Stimulated activated CD4-positive, alpha-beta T cell treated with anti-CD3 and anti-CD28 coated beads, Interleukin-1b, Interleukin-23, amount 100 ng/mL, for 24 hours (primary cell): ENCODE measurements at regions not wholly inside any gene's neighbourhood (a gene's known extent, or its start where the extent isn't known, plus 50 kb on each side); places are given as distances from the start of the nearest gene placed in this dataset.
"Not testable (repeated sequence)": the region's sequence is repeated elsewhere in the genome, so short reads cannot be mapped to it uniquely, and the experiment has no call there.

Source experiments
- DNase-seq, 4 experiments: peaks; one replicate each; pipeline ENCODE4 v3.0.0-alpha.2; 2020; ENCODE audit warnings: low read depth in 4 of 4, low spot score in 1 of 4

DNA sequence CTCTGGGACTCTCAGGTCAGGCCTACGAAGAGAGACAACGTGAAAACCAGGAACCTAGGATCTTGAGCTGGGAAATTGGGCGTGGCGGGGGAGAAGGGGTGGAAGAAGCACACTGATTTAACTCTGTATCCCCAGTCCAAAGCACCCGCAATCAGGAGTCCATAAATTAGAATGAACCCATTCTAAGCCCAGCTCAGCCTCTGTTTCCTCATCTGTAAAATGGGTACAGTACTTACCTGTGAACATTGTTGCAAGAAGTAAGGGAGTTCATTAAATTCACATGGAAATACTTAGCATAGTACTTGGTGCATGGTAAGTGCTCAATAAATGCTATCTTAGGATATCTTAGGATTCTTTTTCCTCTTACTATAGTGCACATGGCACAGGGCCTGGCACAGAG lies 326.7 kb downstream of the BCOR start:
- DNase-seq = no peak

DNA sequence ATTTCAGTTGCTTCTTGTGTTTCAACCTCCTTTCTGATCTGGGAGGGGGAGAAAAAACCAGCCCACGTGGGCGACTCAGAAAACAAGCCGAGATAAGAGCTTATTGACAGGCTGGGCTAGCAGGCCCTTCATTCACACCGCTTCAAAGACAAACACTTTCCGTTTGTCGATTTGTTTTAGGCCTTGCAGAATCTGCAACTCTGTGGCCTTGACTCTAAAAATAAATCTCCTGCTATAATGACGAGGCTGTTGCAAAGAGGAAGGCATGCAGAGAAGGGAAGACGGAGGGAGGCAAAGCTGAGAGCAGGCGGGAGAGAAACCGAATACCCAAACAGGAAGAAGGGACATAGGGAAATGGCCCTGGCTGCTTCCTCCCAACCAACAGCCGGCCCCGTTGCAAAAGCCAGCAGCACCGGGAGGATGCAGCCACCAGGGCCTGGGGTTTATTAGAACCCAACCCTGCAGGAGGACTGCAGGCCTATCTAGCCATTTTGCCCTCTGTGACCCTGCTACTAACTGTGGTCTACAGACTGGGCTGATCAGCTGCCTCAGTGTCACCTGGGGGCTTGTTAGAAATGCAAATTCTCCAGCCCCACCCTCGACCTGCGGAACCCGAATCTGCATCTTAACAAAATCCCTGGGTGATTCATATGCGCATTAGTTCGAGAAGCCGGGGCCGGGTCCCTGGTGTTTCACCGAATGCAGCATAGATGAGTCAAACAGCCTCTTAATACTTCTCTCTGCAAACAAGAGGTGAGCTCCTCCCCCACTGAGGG lies 325.5 kb downstream of the BCOR start:
- peak; percentile 29 to 57 (median 41) for DNase-seq

DNA sequence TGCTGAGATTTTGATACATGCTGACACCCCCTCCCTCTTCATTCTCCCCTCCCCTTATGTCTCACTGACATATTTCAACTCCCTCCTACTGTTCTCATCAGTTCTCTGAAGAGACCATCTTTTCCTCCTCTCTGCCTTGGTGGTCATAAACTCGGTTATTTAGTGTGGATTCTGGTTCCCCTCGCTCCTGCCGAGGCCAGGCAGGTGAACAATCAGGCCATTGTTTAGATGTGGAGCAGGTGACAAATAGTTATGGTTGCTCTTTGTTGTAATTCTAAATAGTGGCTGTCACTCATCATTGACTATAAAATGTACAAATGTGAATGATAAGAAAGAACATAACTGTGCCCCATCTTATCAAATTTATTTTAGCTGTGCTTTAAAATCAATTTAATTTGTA lies 324.6 kb downstream of the BCOR start:
- no peak for DNase-seq

DNA sequence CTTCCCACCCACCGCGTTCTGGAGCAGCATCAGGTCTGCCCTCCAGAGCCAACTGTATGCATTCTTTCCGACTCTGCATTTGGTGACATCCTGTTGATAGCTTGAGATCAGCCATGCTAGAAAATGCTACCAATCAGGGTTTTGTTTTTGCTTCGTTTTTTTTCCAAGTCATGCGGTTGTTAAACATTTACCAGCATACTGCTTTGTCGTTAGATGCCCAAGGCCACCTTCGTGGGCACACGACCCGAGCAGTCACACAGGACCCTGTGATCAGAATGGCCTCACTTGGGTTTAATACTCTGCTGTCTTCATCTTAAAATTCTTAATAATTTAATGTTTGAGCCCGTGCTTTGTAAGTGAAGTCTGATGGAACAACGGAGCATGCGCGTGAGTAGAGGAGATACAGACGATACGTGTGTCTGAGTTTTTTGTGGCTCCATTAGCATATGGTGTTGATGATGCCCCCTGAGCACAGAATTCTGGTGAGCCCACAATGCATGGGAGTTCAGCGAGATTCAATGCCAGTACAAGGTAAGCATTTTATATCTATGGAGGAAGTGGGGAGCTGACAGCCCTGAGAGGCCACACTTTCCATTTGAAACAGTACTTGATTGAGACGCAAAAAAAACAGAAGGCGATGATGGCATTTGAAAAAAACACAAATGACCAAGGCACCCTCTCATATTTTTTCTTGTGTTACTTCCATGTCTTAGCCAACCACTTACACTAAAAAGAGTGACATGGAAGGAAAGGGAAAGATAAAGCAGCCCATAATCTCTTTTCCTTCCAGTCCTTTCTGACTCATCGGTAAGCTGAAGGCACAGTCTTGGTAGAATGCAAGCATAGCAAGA lies 323.6 kb downstream of the BCOR start:
- DNase-seq = no peak

DNA sequence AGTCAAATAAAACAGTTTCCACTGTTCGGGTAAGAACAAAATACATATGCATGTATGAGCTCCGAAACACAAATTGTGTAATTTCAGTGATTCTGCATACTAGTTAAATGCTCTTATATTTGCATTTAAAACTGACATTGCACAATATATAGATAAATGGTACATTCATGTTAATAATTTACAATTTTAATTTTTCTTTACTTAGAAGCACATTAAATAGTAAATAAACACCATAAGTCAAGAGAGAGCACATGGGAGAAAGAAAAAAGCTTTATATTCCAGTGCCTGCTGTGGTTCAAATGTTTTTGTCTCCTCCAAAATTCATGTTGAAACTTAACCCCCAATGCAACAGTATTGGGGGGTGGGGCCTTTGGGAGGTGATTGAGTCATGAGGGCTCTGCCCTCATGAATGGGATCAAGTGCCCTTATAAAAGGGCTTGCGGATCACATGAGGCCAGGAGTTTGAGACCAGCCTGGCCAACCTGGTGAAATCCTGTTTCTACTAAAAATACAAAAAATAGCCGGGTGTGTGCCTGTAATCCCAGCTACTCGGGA lies 322.9 kb downstream of the BCOR start:
- DNase-seq = no peak

DNA sequence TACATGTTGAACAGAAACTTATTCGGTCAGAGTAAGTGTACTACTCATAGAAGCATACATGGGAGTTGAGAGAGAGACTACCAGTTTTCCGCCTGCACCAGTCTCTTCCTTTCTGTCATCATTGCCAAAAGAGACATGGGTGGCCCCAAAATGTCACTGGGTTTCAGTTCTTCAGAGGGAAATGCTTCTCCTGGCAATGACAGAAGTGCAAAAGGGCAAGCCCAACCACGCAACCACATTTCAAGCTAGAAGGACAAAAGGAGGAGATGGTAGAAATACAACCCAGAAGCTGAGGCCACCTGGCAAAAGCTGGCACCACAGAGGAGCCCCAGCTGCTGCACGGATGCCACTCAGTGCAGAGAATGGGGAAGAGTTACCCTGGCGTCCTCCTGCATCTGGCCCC lies 320.1 kb downstream of the BCOR start:
- DNase-seq = no peak

DNA sequence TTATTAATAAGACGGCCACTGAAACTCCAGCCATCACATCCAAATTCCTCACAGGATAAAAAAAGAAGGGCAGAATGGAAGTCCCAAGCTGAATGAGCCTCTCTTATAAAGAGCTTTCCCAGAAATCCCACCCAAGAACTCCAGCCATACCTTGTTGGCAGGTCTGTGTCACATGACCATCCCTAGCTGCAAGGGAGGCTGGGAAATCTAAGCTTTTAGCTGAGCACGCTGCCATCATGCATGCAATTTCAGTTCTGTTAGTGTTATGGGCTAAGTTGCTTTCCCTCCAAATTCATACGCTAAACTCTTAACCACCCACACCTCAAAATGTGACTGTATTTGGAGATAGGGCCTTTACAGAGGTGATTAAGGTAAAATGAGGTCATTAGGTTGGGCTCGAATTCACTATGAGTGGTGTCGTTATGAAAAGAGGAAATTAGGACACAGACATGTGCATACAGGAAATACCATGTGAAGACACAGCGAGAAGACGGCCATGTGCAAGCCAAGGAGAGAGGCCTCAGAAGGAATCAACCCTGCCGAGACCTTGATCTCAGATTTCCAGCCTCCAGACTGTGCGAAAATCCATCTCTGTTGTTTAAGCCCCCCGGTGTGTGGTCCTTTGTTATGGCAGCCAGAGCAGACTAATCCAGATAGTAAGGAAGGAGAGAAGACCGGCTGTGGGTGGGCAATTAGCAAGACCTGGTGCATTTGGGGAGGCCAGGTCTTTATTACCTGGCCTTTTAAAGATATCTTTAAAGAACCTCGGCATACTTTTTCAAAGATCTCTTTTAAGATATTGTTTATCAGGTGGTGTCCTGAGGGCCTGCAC lies 317.6 kb downstream of the BCOR start:
- DNase-seq = no peak

DNA sequence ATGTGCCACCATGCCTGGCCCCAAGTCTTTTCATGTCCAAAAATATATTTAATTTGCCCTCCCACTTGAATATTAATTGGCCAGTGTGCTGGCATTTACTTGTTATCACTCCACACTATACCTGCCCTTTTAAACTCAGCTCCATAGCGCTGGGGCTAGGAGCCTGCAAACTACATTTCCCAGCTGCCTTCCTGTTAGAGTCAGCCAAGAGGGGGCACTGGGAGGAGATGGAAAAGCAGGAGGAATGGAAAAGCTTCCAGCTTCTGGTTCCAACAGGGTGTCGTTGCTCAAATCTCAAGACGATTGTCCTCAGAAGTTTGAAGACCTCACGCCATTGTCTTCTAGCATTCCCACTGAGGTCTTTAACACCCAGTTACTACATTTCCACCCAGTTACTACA lies 315.5 kb downstream of the BCOR start:
- no peak for DNase-seq

DNA sequence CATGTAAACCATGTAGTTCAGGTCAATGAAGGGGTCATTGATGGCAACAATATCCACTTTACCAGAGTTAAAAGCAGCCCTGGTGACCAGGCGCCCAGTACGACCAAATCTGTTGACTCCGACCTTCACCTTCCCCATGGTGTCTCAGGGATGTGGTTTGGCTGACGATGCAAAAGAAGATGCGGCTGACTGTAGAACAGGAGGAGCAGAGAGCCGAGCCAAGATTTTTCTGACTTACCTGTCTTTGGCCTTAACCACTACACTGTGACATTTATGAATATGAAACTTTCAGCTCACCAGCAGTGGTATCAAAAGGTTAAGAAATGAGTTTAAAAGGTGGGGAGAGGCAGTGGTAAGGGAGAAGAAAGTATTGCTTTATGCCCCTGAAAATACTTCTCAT lies 309.8 kb downstream of the BCOR start:
- DNase-seq = no peak

DNA sequence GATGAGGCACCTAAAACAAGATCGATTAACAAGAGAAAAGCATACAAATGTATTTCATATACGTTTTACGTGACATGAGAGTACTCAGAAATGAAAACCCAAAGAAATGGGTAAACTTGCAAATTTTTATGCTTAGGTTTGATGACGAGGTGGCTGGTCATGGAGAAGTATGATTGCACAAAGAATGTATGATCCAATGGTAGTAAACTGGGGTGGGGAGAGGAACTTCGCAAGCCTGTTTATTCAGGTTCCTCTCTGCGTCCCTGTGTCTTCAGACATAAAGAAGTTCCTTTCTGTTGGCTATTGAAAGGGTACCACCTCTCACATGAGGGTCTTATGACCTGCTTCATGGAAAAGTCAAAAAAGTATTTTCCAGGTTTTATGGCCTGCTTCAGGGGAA lies 309.2 kb downstream of the BCOR start:
- DNase-seq = no peak

DNA sequence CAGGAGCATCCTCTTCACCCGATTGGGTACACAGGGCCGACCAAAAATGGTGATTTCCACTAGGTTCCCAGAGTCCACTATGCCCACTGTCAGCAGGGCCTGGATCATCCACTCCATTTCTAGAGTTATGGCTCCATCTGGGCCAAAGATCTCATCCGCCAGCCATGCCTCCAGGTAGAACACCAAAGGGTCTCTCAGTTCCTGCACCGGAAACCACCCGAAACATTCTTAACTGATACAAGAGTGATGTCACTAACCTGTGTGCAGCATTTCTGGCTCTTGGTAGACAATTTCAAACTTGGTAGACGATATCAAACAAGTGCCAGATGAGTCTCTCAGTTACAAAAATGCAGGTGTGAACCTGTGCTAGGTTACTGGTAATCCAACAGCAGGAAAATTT lies 306.1 kb downstream of the BCOR start:
- DNase-seq = no peak

DNA sequence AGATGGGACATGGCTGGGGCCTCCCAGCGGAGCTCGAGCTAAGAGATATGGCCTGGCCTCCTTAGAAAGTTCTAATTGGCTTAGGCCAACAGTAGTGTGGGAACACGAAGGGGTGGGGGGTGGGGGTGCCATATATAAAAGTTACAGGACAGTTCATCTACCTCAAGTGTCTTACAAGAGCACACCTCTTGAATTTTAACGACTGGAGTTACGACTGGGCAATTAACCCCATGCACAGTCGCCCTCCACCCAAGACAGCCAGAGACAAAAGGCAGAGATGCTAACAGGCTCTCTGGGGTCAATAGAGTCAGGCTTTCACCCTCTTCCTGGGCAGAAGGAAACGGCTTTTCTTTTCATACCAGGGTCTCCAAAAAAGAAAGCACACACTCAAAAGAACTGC lies 302.2 kb downstream of the BCOR start:
- no peak for DNase-seq

DNA sequence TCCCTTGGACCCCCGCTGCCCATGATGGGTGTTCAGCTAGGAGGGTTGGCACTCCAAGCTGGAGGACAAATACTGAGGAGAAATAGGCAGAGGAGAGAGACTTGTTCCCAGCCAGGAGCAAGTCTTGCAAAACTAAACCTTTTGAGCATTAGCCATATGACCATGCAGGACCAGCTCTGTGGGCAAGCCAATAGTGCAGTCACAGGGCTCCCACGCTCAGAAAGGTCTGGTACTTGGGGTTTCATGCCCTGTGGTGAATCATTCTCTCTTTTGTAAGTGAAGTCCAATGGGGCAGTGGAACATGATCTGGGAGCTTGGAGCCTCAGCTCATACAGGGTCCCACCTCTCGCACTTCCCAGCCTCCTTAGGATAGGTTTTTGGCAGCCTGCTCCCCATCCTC lies 300.9 kb downstream of the BCOR start:
- no peak for DNase-seq

DNA sequence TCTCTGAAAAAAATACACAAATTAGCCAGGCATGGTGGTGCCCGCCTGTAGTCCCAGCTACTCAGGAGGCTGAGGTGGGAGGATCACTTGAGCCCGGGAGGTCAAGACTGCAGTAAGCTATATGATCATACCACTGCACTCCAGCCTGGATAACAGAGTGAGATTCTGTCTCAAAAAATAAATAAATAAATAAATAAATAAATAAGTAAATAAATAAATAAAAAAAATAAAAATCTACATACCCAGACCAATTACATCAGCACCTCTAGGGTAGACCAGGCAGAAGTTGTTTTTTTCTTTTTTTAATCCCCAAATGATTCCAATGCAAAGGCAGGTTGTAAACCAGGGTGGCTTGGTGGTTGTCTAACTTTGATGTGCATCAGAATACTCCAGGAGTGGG lies 299.3 kb downstream of the BCOR start:
- not testable (repeated sequence) for DNase-seq

DNA sequence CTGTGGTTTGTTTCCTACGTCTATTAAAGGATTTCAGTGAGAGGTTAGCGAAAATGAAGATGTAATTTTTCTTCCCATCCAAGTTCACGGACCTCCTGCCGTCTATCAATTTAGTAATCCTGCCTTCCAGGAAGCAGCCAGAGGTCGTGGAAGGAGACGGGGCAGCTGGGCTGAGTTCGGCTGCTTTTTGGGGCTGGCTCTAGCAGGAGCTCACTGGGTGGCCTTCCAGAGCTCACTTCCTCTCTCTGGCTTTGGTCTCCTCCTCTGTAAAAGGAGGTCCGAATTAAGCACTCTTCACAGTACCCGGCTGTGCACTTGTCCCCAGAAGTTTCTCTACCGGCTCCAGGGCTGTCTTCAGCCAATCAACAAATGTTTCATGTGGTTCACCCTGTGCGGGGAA lies 295.4 kb downstream of the BCOR start:
- DNase-seq = no peak

DNA sequence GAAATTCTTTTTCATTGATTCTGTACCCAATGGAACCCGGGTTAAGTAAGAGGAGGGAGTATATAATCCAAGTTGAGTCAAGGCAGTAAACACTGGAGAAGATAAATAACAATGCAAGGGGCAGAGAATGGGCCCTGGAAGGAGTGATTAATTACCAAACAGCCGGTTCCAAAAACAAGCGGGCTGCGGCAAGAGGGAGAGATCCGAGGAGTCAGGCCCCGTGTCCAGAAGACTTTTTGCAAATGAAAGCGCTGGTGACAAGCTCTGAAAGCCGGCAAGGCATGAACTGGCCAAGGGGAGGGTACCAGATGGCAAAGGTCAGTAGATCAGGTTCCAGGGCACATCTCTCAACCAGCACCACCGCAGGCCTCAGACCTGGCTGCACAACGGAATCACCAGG lies 294.9 kb downstream of the BCOR start:
- no peak for DNase-seq

DNA sequence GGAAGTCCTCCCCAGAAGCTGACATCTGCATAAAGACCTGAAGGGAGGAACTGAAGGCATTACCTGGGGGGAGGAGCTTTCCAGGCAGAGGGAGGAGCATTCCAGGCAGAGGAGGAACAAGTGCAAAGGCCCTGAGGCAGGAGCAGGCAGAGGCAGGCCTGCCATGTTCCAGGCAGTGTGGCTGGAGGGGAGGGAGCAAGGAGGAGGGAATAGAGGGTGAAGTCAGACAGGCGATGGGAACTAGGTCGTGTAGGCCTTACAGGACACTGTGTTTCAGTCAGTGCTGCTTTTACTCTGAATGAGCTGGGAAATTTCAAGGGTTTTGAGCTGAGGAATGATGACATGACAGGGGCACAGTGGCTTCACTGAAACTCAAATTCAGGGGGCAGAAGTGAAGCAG lies 292.7 kb downstream of the BCOR start:
- DNase-seq = no peak

DNA sequence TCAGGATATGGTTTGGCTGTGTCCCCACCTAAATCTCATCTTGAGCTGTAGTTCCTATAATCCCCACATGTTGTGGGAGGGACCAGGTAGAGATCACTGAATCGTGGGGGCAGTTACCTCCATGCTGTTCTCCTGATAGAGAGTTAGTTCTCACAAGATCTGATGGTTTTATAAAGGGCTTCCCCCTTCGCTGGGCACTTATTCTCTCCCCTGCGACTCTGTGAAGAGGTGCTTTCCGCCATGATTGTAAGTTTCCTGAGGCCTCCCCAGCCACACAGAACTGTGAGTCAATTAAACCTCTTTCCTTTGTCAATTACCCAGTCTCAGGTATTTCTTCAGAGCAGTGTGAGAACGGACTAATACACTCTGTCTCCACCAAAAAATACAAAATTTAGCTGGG lies 291.9 kb downstream of the BCOR start:
- DNase-seq = no peak

DNA sequence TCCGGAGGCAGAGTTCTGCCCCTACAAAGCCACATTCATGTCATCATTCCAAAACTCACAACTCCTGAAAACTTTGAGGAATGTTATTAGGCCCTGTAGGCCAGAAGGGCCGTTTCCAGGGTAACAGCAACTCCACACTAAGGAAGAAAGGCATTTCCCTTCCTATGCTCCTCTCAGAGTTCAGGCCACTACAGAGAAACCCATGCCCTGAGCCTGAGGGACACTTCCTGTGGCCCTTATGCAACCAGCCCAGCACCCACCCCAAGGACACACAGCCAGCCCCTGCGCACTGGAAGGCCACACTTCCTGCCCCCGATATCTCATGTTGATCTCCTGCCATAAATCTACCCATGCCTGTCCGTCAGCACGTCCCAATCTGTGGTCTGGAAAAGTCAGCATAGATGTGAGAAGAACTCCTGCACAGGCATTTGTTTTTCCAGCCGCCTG lies 289.3 kb downstream of the BCOR start:
- no peak for DNase-seq

DNA sequence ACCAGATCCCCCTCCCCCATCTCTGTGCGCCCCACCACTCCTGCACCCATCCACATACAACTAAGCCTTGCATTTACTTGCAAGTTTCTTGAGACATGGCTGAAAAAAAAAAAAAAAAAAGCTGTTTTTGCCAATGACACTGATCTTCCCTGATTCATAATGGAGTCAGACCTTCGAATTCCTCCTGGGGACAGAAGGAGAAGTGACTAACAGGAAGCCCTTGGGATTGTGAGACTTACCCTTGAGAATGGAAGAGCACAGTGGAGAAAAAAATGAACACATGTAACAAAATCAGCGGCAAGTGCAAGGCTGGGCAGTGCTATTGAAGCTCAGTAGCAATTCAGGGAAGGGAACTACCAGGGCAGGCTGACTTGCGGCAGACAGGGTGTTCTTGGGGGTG lies 288.4 kb downstream of the BCOR start:
- no peak for DNase-seq

DNA sequence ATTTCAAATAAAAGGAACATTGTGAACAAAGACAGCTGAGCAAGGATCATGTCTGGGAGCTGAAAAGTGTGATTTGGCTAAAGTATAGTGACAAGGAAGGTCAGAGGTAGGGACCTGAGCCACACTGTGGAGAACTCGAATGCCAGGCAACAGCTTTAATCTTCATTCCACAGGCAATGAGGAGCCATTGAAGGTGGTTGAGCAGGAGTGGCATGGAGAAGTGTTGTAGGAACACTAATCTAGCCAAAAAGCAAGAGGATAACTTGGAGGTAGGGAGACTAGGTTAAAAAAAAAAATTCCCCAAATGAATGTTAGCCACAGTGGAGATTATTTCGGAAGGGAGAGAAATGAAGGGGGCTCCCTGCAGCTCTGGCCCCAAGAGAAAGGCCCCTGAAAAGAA lies 286.9 kb downstream of the BCOR start:
- no peak for DNase-seq
